KBM-7 (cell line): ENCODE measurements at regions not wholly inside any gene's neighbourhood (a gene's known extent, or its start where the extent isn't known, plus 50 kb on each side); places are given as distances from the start of the nearest gene placed in this dataset.

ENCODE experiments used
- DNase-seq: peaks from one replicate; pipeline ENCODE4 v3.0.0-alpha.2; 2015
- in situ Hi-C: fragments of 300-500 bp; cut with MboI; formaldehyde crosslinking; loops from 2 replicates; pipeline ENCODE4 v1.14.3; 2020; ENCODE audit warnings: low sequenced_read_pairs, low pct_unique_long_range_greater_than_20kb, mixed read lengths

- DNase-seq: no peak
- in situ Hi-C loops: no loop called here
Observed at GRCh38 chr1:82215056-82215852, 414.5 kb downstream of the ADGRL2 start.

GRCh38 chr1:82214606-82215005, 413.9 kb downstream of the ADGRL2 start:
- in situ Hi-C loops: no loop called here
- DNase-seq: no peak

DNA sequence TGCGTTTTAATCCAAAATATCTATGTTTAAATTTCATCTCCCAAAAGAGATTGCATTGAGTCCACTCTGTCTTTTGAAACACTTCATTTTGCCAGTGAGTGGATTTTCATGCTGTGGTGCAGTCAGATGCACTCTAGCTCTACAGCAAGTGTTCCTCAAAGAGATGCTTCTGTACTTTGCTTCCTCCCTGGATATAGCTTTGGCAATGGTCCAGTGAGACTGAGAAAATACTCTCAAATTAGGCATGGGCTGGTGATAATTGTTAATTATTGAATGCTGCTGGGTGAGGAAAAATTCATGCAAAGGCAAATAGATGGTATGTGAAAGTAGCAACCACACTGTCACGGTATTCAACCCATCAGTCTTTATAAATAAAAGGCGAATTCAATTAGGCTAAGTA, 396.9 kb downstream of the ADGRL2 start:
- no peak for DNase-seq
- in situ Hi-C loops: no loop called here

DNA sequence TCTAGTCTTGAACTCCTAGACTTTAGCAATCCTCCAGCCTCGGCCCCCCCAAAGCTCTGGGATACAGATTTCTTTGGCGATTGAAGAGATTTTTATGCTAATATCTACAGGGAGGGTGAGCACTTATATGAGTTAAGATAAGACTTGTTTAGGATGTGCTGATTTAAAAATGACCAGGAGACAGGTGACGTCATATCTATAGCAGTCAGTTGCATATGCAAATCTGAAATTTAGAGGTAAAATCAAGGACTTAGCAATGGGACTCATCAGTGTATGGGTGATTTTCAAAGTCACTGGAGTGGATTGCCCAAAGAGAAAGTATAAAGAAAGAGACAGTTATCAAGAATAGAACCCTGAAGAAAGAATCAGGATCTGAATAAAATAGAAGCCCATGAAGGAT, 394.5 kb downstream of the ADGRL2 start:
- no peak for DNase-seq
- in situ Hi-C loops: no loop called here

DNA sequence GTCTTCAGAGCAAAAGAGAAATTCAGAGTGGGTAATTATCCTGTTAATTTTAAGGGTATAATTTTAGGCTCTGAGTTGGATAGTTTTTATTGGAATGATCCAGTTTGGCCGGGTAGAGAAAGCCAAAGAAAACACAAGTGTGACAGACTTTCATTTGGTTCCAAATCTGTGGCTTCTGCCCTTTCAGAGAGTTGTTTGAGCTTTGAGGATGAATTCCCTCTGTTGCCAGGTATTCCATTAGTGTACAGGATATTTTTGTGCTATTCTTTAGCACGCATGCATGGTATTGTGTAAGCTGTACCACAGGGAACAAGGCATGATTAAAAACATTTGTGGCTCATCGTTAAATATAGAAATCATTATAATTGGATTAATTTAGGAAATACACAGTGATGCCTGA, 384.4 kb downstream of the ADGRL2 start:
- no peak for DNase-seq
- in situ Hi-C loops: no loop called here

DNA sequence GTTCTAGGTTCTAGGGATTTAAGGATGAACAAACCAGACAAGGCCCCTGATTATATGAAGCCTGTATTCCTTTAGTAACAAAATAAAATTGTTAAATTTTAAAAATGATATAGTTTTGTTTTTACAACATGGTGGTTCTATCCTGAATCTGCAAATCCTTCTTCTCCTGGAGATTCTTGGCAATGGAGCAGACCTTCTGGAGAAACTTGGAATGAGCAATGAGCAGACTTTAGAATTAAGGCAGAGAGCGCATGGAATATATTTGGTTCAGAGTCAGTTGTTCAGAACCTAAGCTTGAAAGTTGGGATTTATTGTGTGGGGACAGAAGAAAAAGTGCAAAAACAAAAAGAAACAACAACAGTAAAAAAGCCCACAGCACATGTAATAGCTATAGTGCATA, 381.1 kb downstream of the ADGRL2 start:
- no peak for DNase-seq
- in situ Hi-C loops: no loop called here

DNA sequence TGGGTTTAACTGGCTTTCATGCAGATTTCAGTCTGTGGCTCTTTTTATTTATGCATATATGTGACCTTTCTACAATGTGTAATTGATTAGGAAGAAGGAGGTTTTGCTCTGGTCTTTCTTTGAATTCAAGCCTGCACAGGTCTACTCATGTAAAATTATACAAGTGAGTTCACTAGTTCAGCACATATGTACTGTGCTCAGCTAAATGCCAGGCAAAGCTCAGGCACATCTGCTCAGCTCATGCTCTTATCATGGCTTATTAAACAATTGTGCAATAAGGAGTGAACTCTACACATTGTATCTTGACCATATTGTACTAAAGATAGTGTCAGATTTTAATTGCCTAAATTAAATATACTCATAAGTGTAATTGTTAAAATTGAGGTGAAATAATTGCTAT, 378.4 kb downstream of the ADGRL2 start:
- in situ Hi-C loops: no loop called here
- DNase-seq: no peak

DNA sequence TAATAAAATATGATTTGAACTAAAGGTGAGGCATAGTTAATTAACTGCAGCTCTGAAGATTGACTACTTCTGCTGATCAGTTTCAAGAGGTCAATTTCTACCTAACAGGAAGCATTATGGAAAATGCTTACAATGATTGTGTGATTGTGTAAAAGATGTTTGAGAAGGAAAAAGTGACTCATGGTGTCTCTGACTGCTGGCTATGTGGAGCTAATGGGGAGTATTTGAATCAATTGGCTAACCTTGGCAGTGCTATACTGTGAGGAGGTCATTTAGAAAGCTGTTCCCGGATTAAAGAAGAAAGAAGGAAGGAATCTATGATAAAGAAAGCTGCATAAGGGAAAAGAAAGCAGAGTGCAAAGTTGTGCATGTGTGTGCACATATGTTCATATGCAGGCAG, 376.5 kb downstream of the ADGRL2 start:
- no peak for DNase-seq
- in situ Hi-C loops: no loop called here

- in situ Hi-C loops: no loop called here
- DNase-seq: no peak
Observed at GRCh38 chr1:82171955-82172354, 371.2 kb downstream of the ADGRL2 start.

DNA sequence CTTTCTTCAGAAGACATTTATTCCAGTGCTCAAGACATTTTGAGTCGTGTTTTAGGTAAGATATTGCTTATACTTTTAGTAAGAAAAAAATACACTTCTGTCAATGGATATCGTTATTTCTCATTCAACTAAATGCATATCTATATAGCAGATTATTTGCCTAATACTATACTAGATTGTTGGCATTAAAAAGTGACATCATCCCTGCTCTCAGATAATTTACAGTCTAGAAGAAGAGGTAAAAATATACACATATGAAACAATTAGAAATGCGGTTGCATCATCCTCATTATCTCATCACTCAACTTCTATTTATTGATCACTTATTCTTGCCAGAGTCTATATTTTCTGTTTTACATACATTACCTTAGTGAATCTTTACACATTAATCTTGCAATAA, 367.7 kb downstream of the ADGRL2 start:
- in situ Hi-C loops: no loop called here
- DNase-seq: no peak

- no peak for DNase-seq
- in situ Hi-C loops: no loop called here
Observed at GRCh38 chr1:82165304-82165703, 364.6 kb downstream of the ADGRL2 start.

DNA sequence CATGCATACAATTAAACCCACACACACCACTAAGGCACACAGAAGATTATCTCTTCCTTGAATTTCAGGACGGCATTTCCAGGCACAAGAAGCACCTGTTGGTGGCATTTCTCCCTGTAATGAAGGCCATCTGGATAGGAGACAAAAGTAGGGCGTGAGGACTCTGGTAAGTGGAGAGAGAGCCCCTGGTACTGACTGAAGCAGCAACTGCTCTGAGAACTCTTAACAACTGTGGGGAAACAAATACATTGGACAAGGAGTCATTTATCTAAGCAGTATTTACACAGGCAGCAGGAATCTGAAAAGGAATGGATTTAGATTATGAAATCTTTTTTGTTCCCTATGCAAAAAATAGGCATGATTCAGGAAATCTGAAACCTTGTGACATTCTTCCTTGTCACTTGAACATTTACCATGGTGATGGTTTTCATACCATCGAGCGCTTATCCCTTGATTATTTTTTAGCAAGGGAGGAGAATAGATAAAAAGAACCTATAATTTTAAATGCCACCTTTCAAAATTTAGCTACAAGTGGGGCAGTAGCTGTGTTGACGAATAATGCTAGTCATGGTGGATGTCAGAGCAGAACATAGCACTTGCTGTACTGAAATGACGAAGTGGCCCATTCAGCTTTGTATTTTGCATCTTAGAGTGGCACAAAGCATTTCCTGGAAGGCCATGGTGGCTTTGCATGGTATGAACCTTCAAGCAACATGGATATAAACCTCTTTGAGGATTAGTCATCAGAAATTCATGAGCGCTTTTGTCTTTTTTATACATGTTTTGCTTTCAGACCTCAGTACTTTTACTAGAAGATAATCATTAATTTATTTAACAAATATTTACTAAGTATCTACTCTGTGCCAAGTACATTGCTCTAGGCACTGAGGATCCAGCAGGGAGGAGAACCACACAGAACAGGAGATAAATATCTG, 362.0 kb downstream of the ADGRL2 start:
- DNase-seq: no peak
- in situ Hi-C loops: no loop called here

GRCh38 chr1:82161700-82162141, 361.0 kb downstream of the ADGRL2 start:
- in situ Hi-C loops: no loop called here
- no peak for DNase-seq

DNA sequence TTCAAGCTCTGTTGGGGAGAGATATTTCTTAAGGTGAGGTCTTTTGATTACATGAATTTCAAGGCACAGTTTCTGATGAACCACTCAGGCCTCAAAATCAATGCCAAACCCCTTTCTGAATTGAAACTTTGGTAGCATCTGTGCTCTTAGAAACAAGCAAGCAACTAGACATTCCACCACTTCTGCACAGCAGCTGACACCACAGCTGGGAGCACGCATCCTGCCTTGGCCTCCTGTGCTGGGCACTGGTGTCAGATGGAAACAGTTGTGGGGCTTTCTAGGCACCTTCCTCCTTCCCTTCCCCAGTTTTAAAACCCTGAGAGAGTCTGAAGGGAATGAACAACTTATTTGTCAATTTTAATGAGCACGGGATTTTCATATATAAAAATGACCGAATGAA, 360.2 kb downstream of the ADGRL2 start:
- in situ Hi-C loops: no loop called here

GRCh38 chr1:82160036-82160435, 359.3 kb downstream of the ADGRL2 start:
- no peak for DNase-seq
- in situ Hi-C loops: no loop called here

More for the DNA sequence above, 360.2 kb downstream of the ADGRL2 start:
- DNase-seq: no peak

DNA sequence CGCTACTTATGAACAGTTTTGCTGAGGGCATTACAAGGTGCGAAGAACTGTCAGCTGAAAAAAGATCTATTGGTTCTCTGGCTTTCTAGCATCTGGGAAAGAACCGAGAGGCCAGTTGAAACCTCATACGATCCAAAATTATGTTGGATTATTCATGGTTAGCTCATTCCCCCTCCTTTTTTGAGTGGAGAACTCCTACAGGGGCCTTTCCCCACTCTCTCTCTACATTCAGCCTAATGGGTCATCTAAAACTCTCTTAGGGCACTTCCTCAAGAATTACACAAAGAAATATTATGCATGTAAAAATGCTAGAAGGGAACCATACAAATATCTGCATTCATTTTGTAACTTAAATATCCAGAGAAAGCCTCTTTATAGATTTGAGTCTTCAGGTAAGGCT, 358.2 kb downstream of the ADGRL2 start:
- DNase-seq: no peak
- in situ Hi-C loops: no loop called here

GRCh38 chr1:82154219-82154970, 353.7 kb downstream of the ADGRL2 start:
- DNase-seq: no peak

DNA sequence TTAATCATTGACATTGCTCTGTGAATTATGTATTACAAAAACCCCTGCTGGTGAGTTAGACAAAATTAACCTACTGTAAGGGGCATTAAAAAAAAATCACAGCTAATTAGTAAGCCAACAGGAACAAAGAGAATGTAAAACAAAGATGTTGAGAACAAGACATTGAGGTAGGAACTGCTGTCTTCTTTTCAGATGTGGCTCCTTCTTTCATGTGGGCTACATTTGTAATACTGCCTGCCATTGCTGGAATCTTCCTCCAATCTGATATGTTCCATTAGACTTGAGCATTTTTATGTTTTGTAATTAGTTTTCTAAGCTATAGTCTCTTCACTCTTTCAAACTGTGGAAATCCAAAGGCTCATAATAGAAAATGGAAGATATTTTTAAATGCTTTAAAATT, 353.0 kb downstream of the ADGRL2 start:
- no peak for DNase-seq
- in situ Hi-C loops: no loop called here

More at GRCh38 chr1:82154219-82154970, 353.7 kb downstream of the ADGRL2 start:
- in situ Hi-C loops: no loop called here

DNA sequence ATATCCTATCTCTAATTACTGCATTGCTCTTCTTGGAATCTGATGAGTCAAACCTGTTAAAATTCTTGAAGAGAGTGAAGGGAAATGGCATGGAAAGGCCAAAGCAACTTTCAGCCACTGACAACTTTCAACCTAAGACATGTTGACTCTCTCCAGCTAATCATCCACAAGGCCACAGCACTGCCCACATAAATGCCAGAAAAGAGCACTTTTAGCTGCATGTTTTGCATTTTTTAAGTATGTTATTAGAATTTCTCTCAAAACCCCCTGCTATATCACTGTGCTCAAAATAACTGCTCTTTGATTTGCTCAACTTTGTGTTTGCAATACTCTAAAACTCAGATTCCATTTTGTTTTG, 352.5 kb downstream of the ADGRL2 start:
- DNase-seq: no peak
- in situ Hi-C loops: no loop called here
